SK-N-SH (cell line): ENCODE measurements at regions not wholly inside any gene's neighbourhood (a gene's known extent, or its start where the extent isn't known, plus 50 kb on each side); places are given as distances from the start of the nearest gene placed in this dataset.

Experiments used
- CTCF ChIA-PET: fragments of 300-600, 350-600 bp; formaldehyde crosslinking; extraction: SDS; loops from one replicate; lab custom pipeline; 2021; lab: Yijun Ruan, JAX
- POLR2A ChIA-PET: fragments of 350-600 bp; sonication (Branson Sonifier 250); formaldehyde crosslinking; extraction: SDS; loops from one replicate; lab custom pipeline; 2020; ENCODE audit warnings: antibody characterized with exemption, inconsistent platforms; lab: Yijun Ruan, JAX
- DNase-seq: peaks from one replicate; pipeline ENCODE4 v3.0.0; 2012
- H2AFZ ChIP-seq: fragments of 200-600 bp; sonication (generic); 2 replicates; pipeline ENCODE4 v1.8.1; 2016; ENCODE audit warnings: antibody characterized with exemption, mild to moderate bottlenecking, low read depth
- H3F3A ChIP-seq: fragments of 200-600 bp; sonication (generic); replicated peaks from 2 replicates; pipeline ENCODE3; 2016; ENCODE audit warnings: antibody characterized with exemption, mild to moderate bottlenecking; ENCODE audit not compliant: insufficient read depth
- H3K27ac ChIP-seq, 2 experiments: fragments of 200-500 bp in 1 of 2; fragments of 200-600 bp in 1 of 2; sonication (Bioruptor generic) in 1 of 2; sonication (generic), shearing (Covaris generic) in 1 of 2; 2 replicates each; pipeline versions ENCODE4 v1.5.1 to v1.6.1; 2014 to 2016; ENCODE audit warnings: low read depth in 2 of 2, inconsistent platforms in 1 of 2, low read length in 1 of 2, mild to moderate bottlenecking in 1 of 2, mixed read lengths in 1 of 2
- H3K27me3 ChIP-seq: fragments of 200-600 bp; sonication (generic), shearing (Covaris generic); 2 replicates; pipeline ENCODE4 v1.6.1; 2016; ENCODE audit warnings: mixed run types; ENCODE audit not compliant: insufficient read depth
- H3K36me3 ChIP-seq, 2 experiments: fragments of 200-500 bp in 1 of 2; fragments of 200-600 bp in 1 of 2; sonication (Bioruptor generic) in 1 of 2; sonication (generic) in 1 of 2; replicated peaks in 1 of 2; 2 replicates each; pipeline versions ENCODE3 to v1.5.1; 2014 to 2016; ENCODE audit warnings: low read length in 1 of 2, mild to moderate bottlenecking in 1 of 2; ENCODE audit not compliant: insufficient read depth in 2 of 2, control insufficient read depth in 1 of 2
- H3K4me1 ChIP-seq, 2 experiments: fragments of 200-500 bp in 1 of 2; fragments of 200-600 bp in 1 of 2; sonication (Bioruptor generic) in 1 of 2; sonication (generic), shearing (Covaris generic) in 1 of 2; 2 replicates each; pipeline versions ENCODE4 v1.5.1 to v1.6.1; 2014 to 2016; ENCODE audit warnings: low read depth in 1 of 2, low read length in 1 of 2, mixed run types in 1 of 2; ENCODE audit not compliant: insufficient read depth in 2 of 2, control insufficient read depth in 1 of 2
- H3K4me2 ChIP-seq: fragments of 200-600 bp; sonication (generic), shearing (Covaris generic); 2 replicates; pipeline ENCODE4 v1.6.1; 2017; ENCODE audit warnings: mixed run types
- H3K4me3 ChIP-seq, 2 experiments: fragments of 200-500 bp in 1 of 2; fragments of 200-600 bp in 1 of 2; sonication (Bioruptor generic) in 1 of 2; sonication (generic), shearing (Covaris generic) in 1 of 2; 2 replicates each; pipeline versions ENCODE4 v1.5.1 to v1.8.1; 2014 to 2016; ENCODE audit warnings: low read depth in 2 of 2, inconsistent platforms in 1 of 2, low read length in 1 of 2, mild to moderate bottlenecking in 1 of 2, mixed read lengths in 1 of 2, moderate library complexity in 1 of 2
- H3K79me2 ChIP-seq: fragments of 200-600 bp; sonication (generic); 2 replicates; pipeline ENCODE4 v1.8.1; 2017; ENCODE audit warnings: mild to moderate bottlenecking; ENCODE audit not compliant: insufficient read depth
- H3K9ac ChIP-seq: fragments of 200-600 bp; sonication (generic); 2 replicates; pipeline ENCODE4 v1.6.1; 2017; ENCODE audit warnings: mixed run types
- H3K9me2 ChIP-seq: fragments of 200-600 bp; sonication (generic); 2 replicates; pipeline ENCODE4 v1.6.1; 2017; ENCODE audit warnings: mixed run types
- H3K9me3 ChIP-seq: fragments of 200-600 bp; sonication (generic); 2 replicates; pipeline ENCODE4 v1.6.1; 2017; ENCODE audit warnings: mixed run types, mild to moderate bottlenecking, moderate library complexity
- H4K20me1 ChIP-seq: fragments of 200-600 bp; sonication (generic); 2 replicates; pipeline ENCODE4 v1.6.1; 2017; ENCODE audit warnings: mild to moderate bottlenecking, mixed run types; ENCODE audit not compliant: insufficient read depth
- CHD2 ChIP-seq: fragments of 150-350 bp; IDR thresholded peaks from 2 replicates; pipeline ENCODE4 v1.6.1; 2018; ENCODE audit warnings: low read length; ENCODE audit not compliant: partially characterized antibody
- CTCF ChIP-seq: fragments of 200-600 bp; sonication (generic); IDR thresholded peaks from 2 replicates; pipeline ENCODE4 v1.6.1; 2017; ENCODE audit warnings: antibody characterized with exemption, mild to moderate bottlenecking, moderate library complexity
- FOSL2 ChIP-seq: IDR thresholded peaks from 2 replicates; pipeline ENCODE4 v1.4.0; 2012; ENCODE audit warnings: low read depth, mild to moderate bottlenecking, moderate library complexity, borderline replicate concordance
- FOXJ3 ChIP-seq: sonication (generic); formaldehyde crosslinking; IDR thresholded peaks from 2 replicates; pipeline ENCODE4 v1.5.1; 2020; ENCODE audit warnings: mild to moderate bottlenecking, missing genetic modification reagents
- GABPA ChIP-seq: IDR thresholded peaks from 2 replicates; pipeline ENCODE4 v1.4.0; 2012; ENCODE audit warnings: low read depth, mild to moderate bottlenecking
- GATA2 ChIP-seq: sonication (generic); formaldehyde crosslinking; IDR thresholded peaks from 2 replicates; pipeline ENCODE4 v1.5.0; 2020; ENCODE audit warnings: mild to moderate bottlenecking, missing genetic modification reagents
- IRF3 ChIP-seq: fragments of 150-350 bp; IDR thresholded peaks from 2 replicates; pipeline ENCODE4 v1.6.1; 2016; ENCODE audit warnings: mild to moderate bottlenecking, low read depth, low read length
- MAX ChIP-seq: IDR thresholded peaks from 2 replicates; pipeline ENCODE4 v1.4.0; 2012; ENCODE audit warnings: low read depth
- MXI1 ChIP-seq: IDR thresholded peaks from 2 replicates; pipeline ENCODE4 v1.6.1; 2012; ENCODE audit warnings: mild to moderate bottlenecking, low read depth, low read length, improper control_type of control experiment
- RAD21 ChIP-seq: IDR thresholded peaks from 2 replicates; pipeline ENCODE4 v1.6.1; 2012; ENCODE audit warnings: mild to moderate bottlenecking, low read length
- RFX5 ChIP-seq: IDR thresholded peaks from 2 replicates; pipeline ENCODE4 v1.6.1; 2012; ENCODE audit warnings: mild to moderate bottlenecking, improper control_type of control experiment, low read length
- RXRA ChIP-seq: IDR thresholded peaks from 2 replicates; pipeline ENCODE4 v1.4.0; 2012; ENCODE audit warnings: low read depth, mild to moderate bottlenecking, borderline replicate concordance
- SIN3A ChIP-seq: IDR thresholded peaks from 2 replicates; pipeline ENCODE4 v1.6.1; 2012; ENCODE audit warnings: low read depth, mild to moderate bottlenecking, low read length, moderate library complexity, borderline replicate concordance
- SMC3 ChIP-seq: IDR thresholded peaks from 2 replicates; pipeline ENCODE4 v1.6.1; 2012; ENCODE audit warnings: low read depth, low read length, improper control_type of control experiment
- TAF1 ChIP-seq: IDR thresholded peaks from 2 replicates; pipeline ENCODE4 v1.6.1; 2012; ENCODE audit warnings: low read depth, mild to moderate bottlenecking, low read length, moderate library complexity, borderline replicate concordance
- TCF12 ChIP-seq: IDR thresholded peaks from 2 replicates; pipeline ENCODE4 v1.4.0; 2012
- USF1 ChIP-seq: IDR thresholded peaks from 2 replicates; pipeline ENCODE4 v1.4.0; 2012; ENCODE audit warnings: low read depth, borderline replicate concordance
- WGBS: methylation state at CpG from one replicate; pipeline ENCODE4 v1.1.6; 2017; ENCODE audit warnings: low lambda C conversion rate; 5-methylcytosine and 5-hydroxymethylcytosine counted together
- TF ChIP-seq, protein P1 (sequence below): IDR thresholded peaks from 2 replicates; pipeline ENCODE4; 2012
- TF ChIP-seq, protein P2 (sequence below): IDR thresholded peaks from 2 replicates; pipeline ENCODE4 v1.4.0; 2012; ENCODE audit warnings: low read depth, borderline replicate concordance

GRCh38 chr5:167678481-167678880 is 613.0 kb upstream of the WWC1 start:
- no peak overlapping the region for H3K4me3 ChIP-seq
- H3F3A ChIP-seq = no peaks in the 10 kb centered on the region
- no peak overlapping the region for H3K27ac ChIP-seq
- H3K9me3 ChIP-seq = peaks cover 6% of the 10 kb centered on the region; the same call in 1 of the 2 replicates
- H3K9me2 ChIP-seq = no peaks in the 10 kb centered on the region
- ChIA-PET CTCF (interaction anchor here (1.1 kb wide), 1 partner anchor 10 kb away, joined by 4 read pairs; no protein-coding TSS in a partner anchor), POLR2A (no interaction called here)
- H3K4me2 ChIP-seq = no peak overlapping the region
- no peak for DNase-seq
- H4K20me1 ChIP-seq = no peaks in the 10 kb centered on the region
- H3K79me2 ChIP-seq = no peaks in the 10 kb centered on the region
- no peak overlapping the region for H3K9ac ChIP-seq
- H3K4me1 ChIP-seq = no peaks in the 10 kb centered on the region
- no peak for TF ChIP-seq SIN3A
- TF ChIP-seq TCF12 = no peak
- no peak for TF ChIP-seq CTCF
- TF ChIP-seq, protein P1, sequence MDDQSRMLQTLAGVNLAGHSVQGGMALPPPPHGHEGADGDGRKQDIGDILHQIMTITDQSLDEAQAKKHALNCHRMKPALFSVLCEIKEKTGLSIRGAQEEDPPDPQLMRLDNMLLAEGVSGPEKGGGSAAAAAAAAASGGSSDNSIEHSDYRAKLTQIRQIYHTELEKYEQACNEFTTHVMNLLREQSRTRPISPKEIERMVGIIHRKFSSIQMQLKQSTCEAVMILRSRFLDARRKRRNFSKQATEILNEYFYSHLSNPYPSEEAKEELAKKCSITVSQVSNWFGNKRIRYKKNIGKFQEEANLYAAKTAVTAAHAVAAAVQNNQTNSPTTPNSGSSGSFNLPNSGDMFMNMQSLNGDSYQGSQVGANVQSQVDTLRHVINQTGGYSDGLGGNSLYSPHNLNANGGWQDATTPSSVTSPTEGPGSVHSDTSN = no peak
- TF ChIP-seq, protein P2, sequence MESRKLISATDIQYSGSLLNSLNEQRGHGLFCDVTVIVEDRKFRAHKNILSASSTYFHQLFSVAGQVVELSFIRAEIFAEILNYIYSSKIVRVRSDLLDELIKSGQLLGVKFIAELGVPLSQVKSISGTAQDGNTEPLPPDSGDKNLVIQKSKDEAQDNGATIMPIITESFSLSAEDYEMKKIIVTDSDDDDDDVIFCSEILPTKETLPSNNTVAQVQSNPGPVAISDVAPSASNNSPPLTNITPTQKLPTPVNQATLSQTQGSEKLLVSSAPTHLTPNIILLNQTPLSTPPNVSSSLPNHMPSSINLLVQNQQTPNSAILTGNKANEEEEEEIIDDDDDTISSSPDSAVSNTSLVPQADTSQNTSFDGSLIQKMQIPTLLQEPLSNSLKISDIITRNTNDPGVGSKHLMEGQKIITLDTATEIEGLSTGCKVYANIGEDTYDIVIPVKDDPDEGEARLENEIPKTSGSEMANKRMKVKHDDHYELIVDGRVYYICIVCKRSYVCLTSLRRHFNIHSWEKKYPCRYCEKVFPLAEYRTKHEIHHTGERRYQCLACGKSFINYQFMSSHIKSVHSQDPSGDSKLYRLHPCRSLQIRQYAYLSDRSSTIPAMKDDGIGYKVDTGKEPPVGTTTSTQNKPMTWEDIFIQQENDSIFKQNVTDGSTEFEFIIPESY = no peak
- TF ChIP-seq CHD2 = no peak
- TF ChIP-seq GATA2 (CRISPR knock-in tag) = no peak
- no peak for TF ChIP-seq MXI1
- no peak for TF ChIP-seq RXRA
- TF ChIP-seq SMC3 = no peak
- TF ChIP-seq USF1 = no peak
- no peak for TF ChIP-seq RAD21
- no peak for TF ChIP-seq GABPA
- no peak for TF ChIP-seq FOSL2
- no peak for TF ChIP-seq FOXJ3 (CRISPR knock-in tag)
- TF ChIP-seq TAF1 = no peak
- no peak for TF ChIP-seq MAX
- no peak for TF ChIP-seq IRF3
- TF ChIP-seq RFX5 = no peak
- TF ChIP-seq, all 33 proteins: peak for 0
- no peaks in the 10 kb centered on the region for H3K27me3 ChIP-seq
- no peak overlapping the region for H2AFZ ChIP-seq
- H3K36me3 ChIP-seq = no peaks in the 10 kb centered on the region
- 73% methylated on average over 3 of the region's 3 CpGs for WGBS
